ENCODE measurements at regions not wholly inside any gene's neighbourhood (a gene's known extent, or its start where the extent isn't known, plus 50 kb on each side); places are given as distances from the start of the nearest gene placed in this dataset.

GRCh38 chr1:224513383-224513782 is 78.8 kb upstream of the WDR26 start:
- no peak overlapping the region for H3K4me3 ChIP-seq (ENCODE audit: low read depth, low read length)
- no peak for DNase-seq (ENCODE audit: low read depth)
- no peak for TF ChIP-seq CTCF (IDR thresholded peaks at IDR 0.05; ENCODE audit: insufficient read depth, low read depth, low read length)

GRCh38 chr1:224513787-224514209 is 79.2 kb upstream of the WDR26 start:
- no peak overlapping the region for H3K4me3 ChIP-seq (ENCODE audit: low read depth, low read length)
- peak; percentile 80 for DNase-seq (ENCODE audit: low read depth)
- peak; percentile 92 for TF ChIP-seq CTCF (IDR thresholded peaks at IDR 0.05; ENCODE audit: insufficient read depth, low read depth, low read length)

DNA sequence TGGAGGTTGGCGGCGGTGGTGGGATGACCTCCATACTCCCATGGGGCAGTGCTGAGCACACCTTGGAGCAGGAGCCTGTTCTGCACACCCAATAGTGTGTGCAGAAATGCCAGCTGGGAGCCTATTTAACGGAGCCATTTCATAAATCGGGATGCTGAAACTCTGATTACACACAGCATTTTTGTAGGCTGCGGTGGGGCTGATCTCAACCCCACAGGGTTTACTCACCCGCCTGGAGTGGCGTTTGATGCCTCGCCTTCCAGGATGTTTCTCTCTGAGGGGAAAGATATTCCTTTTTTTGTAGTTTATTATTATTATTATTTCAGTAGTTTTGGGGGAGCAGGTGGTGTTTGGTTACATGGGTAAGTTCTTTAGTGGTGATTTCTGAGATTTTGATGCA is 82.6 kb upstream of the WDR26 start:
- no peak overlapping the region for H3K4me3 ChIP-seq (ENCODE audit: low read depth, low read length)
- DNase-seq (ENCODE audit: low read depth), result no peak
- no peak for TF ChIP-seq CTCF (IDR thresholded peaks at IDR 0.05; ENCODE audit: insufficient read depth, low read depth, low read length)

DNA sequence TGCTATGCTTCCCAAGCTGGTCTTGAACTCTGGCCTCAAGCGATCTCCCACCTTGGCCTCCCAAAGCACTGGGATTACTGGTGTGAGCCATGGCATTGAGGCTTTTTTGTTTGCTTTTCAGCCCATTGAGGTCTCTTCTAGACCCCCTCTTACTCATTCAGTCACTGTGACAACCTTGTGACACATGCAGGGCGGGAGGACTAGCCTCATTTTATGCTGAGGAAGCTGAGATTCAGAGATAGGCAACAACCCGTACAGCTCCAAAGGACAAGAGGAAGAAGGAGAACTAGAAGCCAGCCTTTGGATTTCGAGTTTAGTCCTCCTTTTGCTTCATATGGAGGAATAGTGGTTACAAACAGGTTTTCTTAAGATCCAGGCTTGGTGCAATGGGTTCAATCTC is 83.9 kb upstream of the WDR26 start:
- DNase-seq (ENCODE audit: low read depth), result no peak
- H3K4me3 ChIP-seq (ENCODE audit: low read depth, low read length), result no peak overlapping the region
- TF ChIP-seq CTCF (IDR thresholded peaks at IDR 0.05; ENCODE audit: insufficient read depth, low read depth, low read length), result no peak

DNA sequence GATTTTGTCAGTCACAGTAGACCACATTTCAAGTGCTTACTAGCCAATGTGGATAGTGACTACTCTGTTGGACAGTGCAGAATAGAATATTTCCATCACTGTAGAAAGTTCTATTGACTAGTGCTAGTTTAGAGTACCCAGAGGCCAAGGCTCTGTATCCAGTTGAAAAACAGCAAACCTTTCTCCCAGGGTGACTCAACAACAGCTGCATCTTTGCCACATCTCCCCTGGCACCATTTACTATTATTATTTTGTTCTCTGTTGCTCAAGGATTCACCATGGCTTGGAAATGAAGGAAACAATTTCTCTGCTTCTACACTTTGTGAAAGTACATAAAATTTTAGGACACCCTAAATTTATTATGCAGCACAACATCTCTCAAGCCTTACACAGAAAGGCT is 85.3 kb upstream of the WDR26 start:
- no peak for DNase-seq (ENCODE audit: low read depth)
- TF ChIP-seq CTCF (IDR thresholded peaks at IDR 0.05; ENCODE audit: insufficient read depth, low read depth, low read length), result no peak
- no peak overlapping the region for H3K4me3 ChIP-seq (ENCODE audit: low read depth, low read length)

GRCh38 chr1:224520808-224521207 is 86.2 kb upstream of the WDR26 start:
- DNase-seq (ENCODE audit: low read depth), result no peak
- no peak overlapping the region for H3K4me3 ChIP-seq (ENCODE audit: low read depth, low read length)
- no peak for TF ChIP-seq CTCF (IDR thresholded peaks at IDR 0.05; ENCODE audit: insufficient read depth, low read depth, low read length)

- TF ChIP-seq CTCF (IDR thresholded peaks at IDR 0.05; ENCODE audit: insufficient read depth, low read depth, low read length), result no peak
- no peak for DNase-seq (ENCODE audit: low read depth)
- no peak overlapping the region for H3K4me3 ChIP-seq (ENCODE audit: low read depth, low read length)
Measured at GRCh38 chr1:224521904-224522734, 87.5 kb upstream of the WDR26 start.
